Hepatocyte (in vitro differentiated cells): ENCODE measurements at regions not wholly inside any gene's neighbourhood (a gene's known extent, or its start where the extent isn't known, plus 50 kb on each side); places are given as distances from the start of the nearest gene placed in this dataset.

Source experiments
- CTCF ChIP-seq: fragments of 200-600 bp; sonication (generic); IDR thresholded peaks from 2 replicates; pipeline ENCODE4 v1.5.1; 2016; ENCODE audit warnings: antibody characterized with exemption, mild to moderate bottlenecking; ENCODE audit not compliant: poor library complexity
- EZH2 ChIP-seq: fragments of 200-600 bp; sonication (generic); IDR thresholded peaks from 2 replicates; pipeline ENCODE4 v1.6.1; 2016; ENCODE audit warnings: antibody characterized with exemption, mild to moderate bottlenecking, borderline replicate concordance
- EZH2phosphoT487 ChIP-seq: fragments of 200-600 bp; sonication (generic); IDR thresholded peaks from one replicate; pipeline ENCODE4 v1.6.1; 2018; ENCODE audit warnings: antibody characterized with exemption, mild to moderate bottlenecking, low read depth, moderate library complexity; ENCODE audit not compliant: unreplicated experiment, severe bottlenecking

- TF ChIP-seq CTCF (no peak), EZH2phosphoT487 (no peak), EZH2 (no peak)
These were observed 475.1 kb downstream of the BRD1 start for GRCh38 chr22:49352361-49353169.
